ENCODE measurements at regions not wholly inside any gene's neighbourhood (a gene's known extent, or its start where the extent isn't known, plus 50 kb on each side); places are given as distances from the start of the nearest gene placed in this dataset.

GRCh38 chr1:91151702-91152101 lies 129.9 kb upstream of the ZNF644 start:
- TF ChIP-seq CTCF (IDR thresholded peaks at IDR 0.05): no peak
- H3K36me3 ChIP-seq (replicated peaks in 1 of 2; ENCODE audit: control insufficient read depth in 1 of 2, insufficient read depth in 2 of 2, low read length in 2 of 2): no peaks in the 10 kb centered on the region
- H3K4me2 ChIP-seq (replicated peaks; ENCODE audit: extremely low read depth, low read length, poor library complexity, severe bottlenecking): no peak overlapping the region
- H3K9ac ChIP-seq (ENCODE audit: insufficient read depth, low read length, poor library complexity, severe bottlenecking): no peak overlapping the region
- no peak for DNase-seq
- no peak overlapping the region for H3K27ac ChIP-seq (ENCODE audit: low read depth in 1 of 2, low read length in 2 of 2)
- H3K4me1 ChIP-seq (ENCODE audit: control insufficient read depth in 1 of 2, insufficient read depth in 2 of 2, low read length in 2 of 2): peaks cover 0 to 3% of the 10 kb centered on the region in 2 donors
- Mint-ChIP-seq H3K9me3 (peaks cover 0 to 2% (median 0%) of the 10 kb centered on the region in 7 donors), H3K4me1 (peaks cover 5% of the 10 kb centered on the region), H3K36me3 (no peaks in the 10 kb centered on the region), H3K27me3 (ENCODE audit: low read depth in 3 of 3) (peaks cover 0 to 6% (median 1%) of the 10 kb centered on the region in 3 donors), H3K27ac (no peak overlapping the region), H3K4me3 (no peak overlapping the region)
- no peaks in the 10 kb centered on the region for H4K20me1 ChIP-seq (ENCODE audit: insufficient read depth, low read length)
- H3K4me3 ChIP-seq (replicated peaks in 1 of 3; ENCODE audit: low read depth in 2 of 3, low read length in 3 of 3): no peak overlapping the region
- H3K27me3 ChIP-seq (ENCODE audit: control insufficient read depth in 2 of 2, insufficient read depth in 2 of 2, low read length in 2 of 2): no peaks in the 10 kb centered on the region
- 67% methylated on average over 1 of the region's 1 CpG for WGBS (ENCODE audit: insufficient coverage)
- intact Hi-C loops (cut with micrococcal nuclease): no loop called here
- no peaks in the 10 kb centered on the region for H3K9me3 ChIP-seq (replicated peaks in 1 of 2; ENCODE audit: control insufficient read depth in 1 of 2, insufficient read depth in 1 of 2, low read length in 2 of 2)
- no peaks in the 10 kb centered on the region for H3K79me2 ChIP-seq (ENCODE audit: insufficient read depth, low read length)
- H2AFZ ChIP-seq (ENCODE audit: insufficient read depth, low read depth, low read length, poor library complexity, severe bottlenecking): no peak overlapping the region

- H3K27me3 Mint-ChIP-seq (ENCODE audit: low read depth in 3 of 3): peaks cover 0 to 3% (median 2%) of the 10 kb centered on the region in 3 donors
- H3K4me1 Mint-ChIP-seq: peaks cover 5% of the 10 kb centered on the region
Observed at GRCh38 chr1:91148641-91149069, 126.8 kb upstream of the ZNF644 start.

More at GRCh38 chr1:91148641-91149069, 126.8 kb upstream of the ZNF644 start:
- Mint-ChIP-seq H3K9me3 (peaks cover 0 to 2% (median 0%) of the 10 kb centered on the region in 7 donors), H3K4me3 (no peak overlapping the region), H3K27ac (no peak overlapping the region), H3K36me3 (no peaks in the 10 kb centered on the region)
- intact Hi-C loops (cut with micrococcal nuclease): no loop called here
- no peak overlapping the region for H3K4me3 ChIP-seq (replicated peaks in 1 of 3; ENCODE audit: low read depth in 2 of 3, low read length in 3 of 3)
- no peaks in the 10 kb centered on the region for H4K20me1 ChIP-seq (ENCODE audit: insufficient read depth, low read length)
- DNase-seq: peak in 1 of 3 donors; percentile 8
- H3K4me1 ChIP-seq (ENCODE audit: control insufficient read depth in 1 of 2, insufficient read depth in 2 of 2, low read length in 2 of 2): peaks cover 0 to 3% of the 10 kb centered on the region in 2 donors
- peak; percentile 7 for TF ChIP-seq CTCF (IDR thresholded peaks at IDR 0.05)
- no peaks in the 10 kb centered on the region for H3K27me3 ChIP-seq (ENCODE audit: control insufficient read depth in 2 of 2, insufficient read depth in 2 of 2, low read length in 2 of 2)
- H3K4me2 ChIP-seq (replicated peaks; ENCODE audit: extremely low read depth, low read length, poor library complexity, severe bottlenecking): no peak overlapping the region
- 11% methylated on average over 3 of the region's 3 CpGs for WGBS (ENCODE audit: insufficient coverage)
- no peak overlapping the region for H2AFZ ChIP-seq (ENCODE audit: insufficient read depth, low read depth, low read length, poor library complexity, severe bottlenecking)
- no peaks in the 10 kb centered on the region for H3K79me2 ChIP-seq (ENCODE audit: insufficient read depth, low read length)
- no peaks in the 10 kb centered on the region for H3K9me3 ChIP-seq (replicated peaks in 1 of 2; ENCODE audit: control insufficient read depth in 1 of 2, insufficient read depth in 1 of 2, low read length in 2 of 2)
- no peak overlapping the region for H3K27ac ChIP-seq (ENCODE audit: low read depth in 1 of 2, low read length in 2 of 2)
- no peak overlapping the region for H3K9ac ChIP-seq (ENCODE audit: insufficient read depth, low read length, poor library complexity, severe bottlenecking)
- no peaks in the 10 kb centered on the region for H3K36me3 ChIP-seq (replicated peaks in 1 of 2; ENCODE audit: control insufficient read depth in 1 of 2, insufficient read depth in 2 of 2, low read length in 2 of 2)
